Jurkat, Clone E6-1 (cell line): ENCODE measurements at regions not wholly inside any gene's neighbourhood (a gene's known extent, or its start where the extent isn't known, plus 50 kb on each side); places are given as distances from the start of the nearest gene placed in this dataset.

ENCODE experiments used
- DNase-seq: peaks from one replicate; pipeline ENCODE4 v3.0.0-alpha.2; 2011; ENCODE audit warnings: low read depth, low spot score
- H3K4me3 ChIP-seq: 2 replicates; pipeline ENCODE4 v1.5.1; 2011; ENCODE audit warnings: mild to moderate bottlenecking, low read length, control low read depth, moderate library complexity

- no peak overlapping the region for H3K4me3 ChIP-seq
- no peak for DNase-seq
Observed at GRCh38 chr3:153097213-153097612, 64.8 kb upstream of the RAP2B start.

GRCh38 chr3:153099131-153099530, 62.9 kb upstream of the RAP2B start:
- no peak overlapping the region for H3K4me3 ChIP-seq
- DNase-seq: no peak

GRCh38 chr3:153103406-153103945, 58.5 kb upstream of the RAP2B start:
- no peak for DNase-seq
- no peak overlapping the region for H3K4me3 ChIP-seq

- no peak overlapping the region for H3K4me3 ChIP-seq
- DNase-seq: no peak
Observed at GRCh38 chr3:153110041-153110440, 52.0 kb upstream of the RAP2B start.

- H3K4me3 ChIP-seq: no peak overlapping the region
- no peak for DNase-seq
Observed at GRCh38 chr3:153111016-153111415, 51.0 kb upstream of the RAP2B start.
